NCI-H1694 treated with DMSO at 0.1 percent for 48 hours (cell line): ENCODE measurements at regions not wholly inside any gene's neighbourhood (a gene's known extent, or its start where the extent isn't known, plus 50 kb on each side); places are given as distances from the start of the nearest gene placed in this dataset.

ENCODE experiments used
- DNase-seq: peaks from one replicate; lab custom pipeline; 2025; lab: John Stamatoyannopoulos, UW

DNA sequence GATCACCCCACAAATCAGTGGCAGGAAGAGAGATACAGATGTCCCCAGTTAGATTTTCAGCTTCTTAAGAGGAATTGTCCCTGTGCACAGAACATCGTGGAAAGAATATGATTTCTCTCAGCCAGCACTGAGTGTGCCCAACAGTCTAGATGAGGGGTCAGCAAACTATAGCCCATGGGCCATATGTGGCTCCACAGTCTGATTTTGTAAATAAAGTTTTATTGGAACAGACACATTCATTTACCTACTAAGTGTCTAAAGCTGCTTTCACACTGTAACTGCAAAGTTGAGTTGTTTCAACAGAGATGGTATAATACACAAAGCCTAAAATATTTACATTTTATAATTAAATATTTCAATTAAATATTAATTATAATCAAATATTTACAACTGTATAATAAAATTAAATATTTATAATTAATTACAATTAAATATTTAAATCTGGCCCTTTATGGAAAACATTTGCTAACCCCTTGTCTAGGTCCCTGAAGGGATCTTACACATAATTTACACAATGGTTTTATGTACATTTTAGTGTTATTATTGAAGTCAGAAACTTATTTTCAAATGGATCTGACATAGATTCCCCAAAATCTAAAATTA lies 407.6 kb downstream of the PTPRU start:
- no peak for DNase-seq

DNA sequence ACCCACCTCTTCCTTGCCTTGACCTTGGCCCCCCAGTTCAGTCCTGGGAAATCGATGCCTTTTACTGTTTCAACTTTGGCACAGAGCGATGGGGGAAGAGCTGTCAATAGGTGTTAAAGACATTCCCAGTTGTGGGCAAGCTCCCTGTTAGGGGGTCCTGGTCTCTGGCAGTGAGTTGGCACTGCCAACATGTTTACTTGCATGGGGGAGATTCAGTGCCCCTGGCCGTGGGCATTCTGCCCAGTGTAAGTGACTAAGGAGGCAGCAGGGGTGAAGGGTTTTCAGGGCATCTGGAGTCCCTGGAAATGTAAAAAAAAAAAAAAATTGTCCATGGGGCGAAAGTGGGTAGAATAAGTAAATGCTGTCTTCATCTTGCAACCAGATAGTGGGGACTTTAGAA lies 407.0 kb downstream of the PTPRU start:
- DNase-seq = no peak

- DNase-seq = no peak
Measured at GRCh38 chr1:29642519-29642918, 406.2 kb downstream of the PTPRU start.

DNA sequence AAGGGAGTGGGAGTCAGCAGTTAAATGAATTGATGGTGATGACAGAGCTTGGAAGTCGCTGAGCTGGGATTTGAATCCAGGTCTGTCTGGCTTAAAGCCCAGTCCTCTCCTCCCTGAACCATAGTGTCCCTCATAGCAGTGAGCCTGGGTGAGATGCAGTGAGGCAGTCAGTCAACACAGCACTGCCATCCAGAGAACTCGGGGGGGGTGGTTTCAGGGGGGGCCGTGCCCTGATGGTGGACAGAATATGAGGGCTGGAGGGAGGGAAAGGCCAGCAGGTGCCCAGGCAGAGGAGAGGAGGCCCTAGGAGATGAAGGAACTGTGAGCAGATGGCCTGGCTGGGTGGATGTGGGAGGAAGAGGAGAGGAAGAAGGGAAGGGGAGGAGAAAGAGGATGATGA lies 405.6 kb downstream of the PTPRU start:
- no peak for DNase-seq

- DNase-seq = no peak
Measured at GRCh38 chr1:29640428-29640785, 404.1 kb downstream of the PTPRU start.

- no peak for DNase-seq
Measured at GRCh38 chr1:29639741-29640427, 403.6 kb downstream of the PTPRU start.

GRCh38 chr1:29639156-29639736 lies 402.9 kb downstream of the PTPRU start:
- no peak for DNase-seq

DNA sequence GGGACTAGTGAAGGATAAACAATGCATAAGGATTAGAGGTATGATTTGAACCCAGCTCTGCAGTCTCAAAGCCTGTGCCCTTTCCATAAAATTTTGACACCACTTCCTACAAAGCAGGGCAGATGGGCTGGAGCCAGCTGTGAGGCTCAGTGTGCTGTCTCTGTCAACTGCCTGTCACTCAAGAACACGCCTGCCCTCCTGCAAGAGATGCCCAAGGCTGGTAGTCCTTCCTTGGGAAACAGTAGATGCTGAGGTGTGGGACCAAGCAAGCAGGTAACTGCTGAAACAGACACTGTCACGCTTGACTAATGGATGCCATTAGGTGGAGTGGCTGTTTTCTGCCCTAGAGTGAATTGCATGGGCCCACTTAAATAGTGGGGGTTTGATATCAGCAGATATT lies 402.0 kb downstream of the PTPRU start:
- no peak for DNase-seq

DNA sequence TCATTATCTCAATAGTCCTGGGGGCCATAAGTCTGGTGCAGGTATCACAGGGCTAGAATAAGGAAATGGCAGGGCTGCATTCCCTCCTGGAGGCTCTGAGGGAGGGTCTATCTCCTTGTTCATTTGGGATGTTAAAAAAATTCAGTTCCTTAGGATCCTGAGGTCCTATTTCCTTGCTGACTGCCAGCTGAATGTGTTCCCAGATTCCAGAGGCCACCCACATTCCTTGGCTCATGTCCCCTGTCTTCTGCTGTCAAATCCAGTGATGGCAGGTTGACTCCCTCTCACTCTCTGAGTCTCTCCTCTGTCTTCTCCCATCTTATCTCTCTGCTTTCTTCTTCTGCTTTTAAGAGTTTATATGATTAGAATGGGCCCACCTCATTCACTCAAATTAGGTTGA lies 400.6 kb downstream of the PTPRU start:
- no peak for DNase-seq

- DNase-seq = no peak
Measured at GRCh38 chr1:29635501-29636263, 399.4 kb downstream of the PTPRU start.

DNA sequence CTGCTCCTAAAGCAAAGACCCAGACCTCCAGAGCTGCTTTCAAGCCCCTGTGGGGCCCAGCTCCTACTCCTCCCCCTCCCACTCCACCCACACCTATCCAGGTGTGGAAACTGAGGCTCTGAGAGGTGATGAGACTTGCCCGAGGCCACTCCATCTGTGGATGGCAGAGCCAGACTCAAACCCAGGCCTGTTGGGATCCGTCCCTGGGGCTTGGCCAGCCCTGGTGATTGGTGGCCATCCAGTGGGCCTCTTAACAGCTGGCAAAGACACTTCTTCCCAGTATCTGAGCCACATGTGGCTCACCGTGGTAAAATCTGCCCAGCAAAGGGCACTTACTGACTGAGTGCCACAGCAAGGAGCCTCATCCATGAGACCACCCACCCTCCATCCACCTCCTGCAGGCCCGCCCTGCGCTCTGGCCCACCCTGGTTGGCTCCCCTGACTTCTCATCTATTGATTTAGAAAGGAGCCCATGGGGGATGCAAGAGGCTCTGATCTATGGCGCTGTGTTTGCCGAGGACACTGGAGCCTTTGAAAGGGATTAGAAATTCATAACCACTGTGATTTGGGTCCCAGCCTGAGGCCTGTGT lies 398.5 kb downstream of the PTPRU start:
- DNase-seq = no peak

DNA sequence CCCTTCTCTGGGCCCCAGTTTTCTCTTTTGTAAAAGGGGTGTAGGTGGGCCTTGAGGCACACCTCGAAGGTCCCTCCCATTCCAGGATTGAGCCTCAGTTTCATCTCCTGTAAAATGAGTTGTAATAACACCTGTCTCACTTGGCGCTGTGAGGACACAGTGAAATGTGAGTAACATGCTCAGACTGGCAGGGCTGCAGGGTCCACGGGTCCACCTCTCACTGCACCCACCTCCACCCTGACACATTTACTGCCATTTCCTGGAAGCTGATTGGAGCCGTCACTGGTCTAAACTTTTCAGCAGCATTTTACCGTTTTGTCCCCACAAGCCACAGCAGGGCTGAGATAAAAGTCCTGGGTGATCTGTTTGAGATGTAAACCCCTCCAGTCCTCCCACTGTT lies 398.0 kb downstream of the PTPRU start:
- DNase-seq = no peak

- peak; percentile 99 for DNase-seq
Measured at GRCh38 chr1:29633771-29634170, 397.4 kb downstream of the PTPRU start.

DNA sequence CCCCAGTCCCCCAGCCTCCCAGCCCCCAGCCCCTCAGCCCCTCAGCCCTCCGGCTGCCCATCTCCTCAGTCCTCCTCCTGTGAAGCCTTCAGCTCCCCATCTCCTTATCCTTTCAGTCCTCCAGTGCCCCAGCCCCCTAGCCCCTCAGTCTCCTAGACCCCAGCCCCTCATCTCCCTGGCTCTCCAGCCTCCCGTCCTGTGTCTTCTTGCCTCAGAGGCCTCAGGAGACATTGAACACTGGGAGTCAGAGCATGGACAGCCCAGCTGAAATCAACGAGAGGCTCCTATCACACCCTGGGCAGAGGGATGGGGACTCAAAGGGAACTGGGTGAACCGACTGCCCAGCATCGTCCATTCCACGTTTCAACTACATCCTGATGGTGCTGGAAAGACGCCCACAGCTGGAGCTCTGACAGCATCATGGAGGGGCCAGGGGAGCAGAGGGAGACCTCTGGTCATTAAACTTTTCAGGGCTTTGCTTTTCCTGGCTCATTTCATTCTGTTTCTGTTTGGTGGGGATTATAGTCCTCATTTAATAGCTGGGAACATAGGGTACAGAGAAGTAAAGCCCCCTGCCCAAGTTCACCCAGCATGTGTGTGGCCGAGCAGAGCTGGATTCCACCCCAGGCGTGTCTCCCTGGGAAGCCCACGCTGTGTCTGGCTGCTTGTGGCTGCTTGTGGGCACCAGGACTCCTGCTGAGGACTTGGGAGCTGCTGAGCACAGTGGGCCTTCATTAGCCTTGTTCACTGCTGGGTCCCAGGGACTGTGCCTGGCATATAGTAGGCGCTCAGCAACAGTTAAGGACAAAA lies 396.7 kb downstream of the PTPRU start:
- no peak for DNase-seq

DNA sequence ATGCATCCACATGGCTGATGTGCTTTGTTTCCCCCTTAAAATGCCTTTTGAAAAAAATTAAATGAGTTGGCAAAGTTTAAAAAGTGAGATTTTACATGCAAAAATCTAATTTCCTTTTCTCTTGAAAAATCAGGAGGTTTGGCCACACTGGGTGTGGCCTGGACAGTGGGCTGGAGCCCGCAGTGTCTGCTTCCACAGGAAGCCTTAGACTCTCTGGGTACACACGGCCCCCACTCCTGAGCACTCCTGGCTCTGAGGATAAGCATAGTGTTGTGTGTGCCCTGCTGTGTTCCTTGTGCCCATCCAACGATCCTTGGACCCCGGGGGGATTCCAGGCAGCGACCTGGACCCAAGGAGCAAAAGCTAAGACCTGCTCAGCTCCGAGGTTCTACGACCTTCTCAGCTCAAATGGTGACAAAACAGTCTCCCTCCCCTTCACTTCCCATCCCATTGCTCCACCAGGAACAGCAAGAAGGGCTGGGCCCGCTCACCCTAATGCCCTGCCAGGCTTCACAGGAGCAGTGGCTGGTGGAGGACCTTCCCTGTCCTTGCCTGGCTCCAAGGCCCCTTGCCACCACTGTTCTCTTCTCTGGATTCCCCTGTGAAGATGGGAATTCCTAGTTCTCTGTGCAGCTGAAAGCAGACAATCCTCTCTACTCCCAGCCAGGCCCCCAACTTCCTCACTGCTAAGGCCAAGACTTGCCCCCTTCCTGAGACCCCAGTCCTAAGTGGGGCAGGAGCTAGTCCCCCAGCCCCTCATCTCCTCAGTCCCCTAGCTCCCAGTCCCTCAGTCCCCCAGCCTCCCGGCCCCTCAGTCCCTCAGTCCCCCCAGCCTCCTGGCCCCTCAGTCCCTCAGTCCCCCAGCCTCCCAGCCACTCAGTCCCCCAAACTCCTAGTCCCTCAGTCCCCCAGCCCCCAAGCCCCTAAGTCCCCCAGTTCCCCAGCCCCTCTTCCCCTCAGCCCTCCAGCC lies 395.8 kb downstream of the PTPRU start:
- DNase-seq = no peak

GRCh38 chr1:29631361-29631760 lies 395.0 kb downstream of the PTPRU start:
- no peak for DNase-seq

DNA sequence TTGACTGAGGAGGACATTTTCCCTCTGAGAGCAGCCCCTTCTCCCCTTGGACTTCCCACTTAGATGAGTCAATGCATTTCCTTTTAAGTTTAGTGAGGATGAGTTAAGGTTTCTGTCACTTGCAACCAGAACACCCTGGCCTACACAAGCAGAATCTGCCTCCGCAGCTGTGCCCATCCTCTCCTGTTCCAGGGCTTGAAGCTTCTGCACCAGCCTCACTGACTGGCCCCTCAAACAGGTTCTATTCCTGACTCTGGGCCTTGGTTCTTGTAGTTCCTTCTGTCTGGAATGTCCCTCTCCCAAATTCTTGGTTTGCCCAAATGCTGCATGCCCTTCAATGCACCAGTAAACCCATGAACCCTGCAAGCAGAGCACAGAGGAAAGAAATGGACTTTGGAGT lies 394.4 kb downstream of the PTPRU start:
- no peak for DNase-seq

GRCh38 chr1:29629814-29630516 lies 393.6 kb downstream of the PTPRU start:
- DNase-seq = no peak

- no peak for DNase-seq
Measured at GRCh38 chr1:29629401-29629800, 393.1 kb downstream of the PTPRU start.

GRCh38 chr1:29628190-29628589 lies 391.9 kb downstream of the PTPRU start:
- DNase-seq = no peak
